GM13977 (cell line): ENCODE measurements at regions not wholly inside any gene's neighbourhood (a gene's known extent, or its start where the extent isn't known, plus 50 kb on each side); places are given as distances from the start of the nearest gene placed in this dataset.

Source experiments
- DNase-seq: peaks from one replicate; pipeline ENCODE4 v3.0.0; 2012; ENCODE audit warnings: low spot score
- CTCF ChIP-seq: IDR thresholded peaks from 2 replicates; pipeline ENCODE4 v1.5.1; 2012; ENCODE audit warnings: mild to moderate bottlenecking, control low read depth; ENCODE audit not compliant: insufficient read depth; ENCODE audit errors: extremely low read depth, missing control alignments
- in situ Hi-C: fragments of 300-500 bp; cut with MboI; formaldehyde crosslinking; loops from one replicate; pipeline ENCODE4 v1.12.0; 2022; ENCODE audit warnings: low sequenced_read_pairs, low pct_unique_long_range_greater_than_20kb, mixed read lengths, inconsistent platforms; ENCODE audit not compliant: unreplicated experiment

- TF ChIP-seq CTCF: no peak
- in situ Hi-C loops: no loop called here
- no peak for DNase-seq
Observed at GRCh38 chr3:40979962-40980361, 219.3 kb upstream of the CTNNB1 start.

GRCh38 chr3:40980467-40980866, 218.8 kb upstream of the CTNNB1 start:
- DNase-seq: no peak
- in situ Hi-C loops: no loop called here

GRCh38 chr3:40985195-40985594, 214.1 kb upstream of the CTNNB1 start:
- no peak for TF ChIP-seq CTCF
- in situ Hi-C loops: no loop called here
- no peak for DNase-seq

More at GRCh38 chr3:40980467-40980866, 218.8 kb upstream of the CTNNB1 start:
- TF ChIP-seq CTCF: no peak

GRCh38 chr3:40988468-40988867, 210.8 kb upstream of the CTNNB1 start:
- in situ Hi-C loops: no loop called here

GRCh38 chr3:40989141-40990061, 209.9 kb upstream of the CTNNB1 start:
- in situ Hi-C loops: no loop called here
- no peak for TF ChIP-seq CTCF
- DNase-seq: no peak

More at GRCh38 chr3:40988468-40988867, 210.8 kb upstream of the CTNNB1 start:
- no peak for TF ChIP-seq CTCF
- DNase-seq: no peak

- DNase-seq: no peak
- in situ Hi-C loops: no loop called here
- no peak for TF ChIP-seq CTCF
Observed at GRCh38 chr3:40990062-40990456, 209.2 kb upstream of the CTNNB1 start.
